Mesenchymal stem cell (in vitro differentiated cells and primary cell): ENCODE measurements at regions not wholly inside any gene's neighbourhood (a gene's known extent, or its start where the extent isn't known, plus 50 kb on each side); places are given as distances from the start of the nearest gene placed in this dataset.

Source experiments
- DNase-seq: peaks from one replicate; pipeline ENCODE4 v3.0.0-alpha.2; 2013
- H2AFZ ChIP-seq: one replicate; pipeline ENCODE4 v1.6.1; 2013; ENCODE audit warnings: low read depth, mild to moderate bottlenecking, control low read depth, inconsistent platforms, low read length, moderate library complexity
- H2AK5ac ChIP-seq: 2 replicates; pipeline ENCODE4 v1.6.1; 2013; ENCODE audit warnings: low read length, moderate library complexity, mild to moderate bottlenecking, inconsistent platforms; ENCODE audit not compliant: severe bottlenecking
- H2BK120ac ChIP-seq: one replicate; pipeline ENCODE4 v1.6.1; 2013; ENCODE audit warnings: low read depth, mild to moderate bottlenecking, inconsistent platforms, low read length, moderate library complexity
- H2BK12ac ChIP-seq, 2 experiments: one replicate each; pipeline ENCODE4 v1.6.1; 2013; ENCODE audit warnings: inconsistent platforms in 2 of 2, low read length in 2 of 2, mild to moderate bottlenecking in 2 of 2, moderate library complexity in 2 of 2, control low read depth in 1 of 2
- H2BK15ac ChIP-seq: one replicate; pipeline ENCODE4 v1.6.1; 2013; ENCODE audit warnings: mild to moderate bottlenecking, low read depth, inconsistent platforms; ENCODE audit not compliant: poor library complexity, severe bottlenecking
- H2BK5ac ChIP-seq: 2 replicates; pipeline ENCODE4 v1.6.1; 2013; ENCODE audit warnings: low read depth, mild to moderate bottlenecking, low read length, control low read depth, inconsistent platforms; ENCODE audit not compliant: poor library complexity, severe bottlenecking
- H3K14ac ChIP-seq, 2 experiments: one replicate each; pipeline ENCODE4 v1.6.1; 2013; ENCODE audit warnings: inconsistent platforms in 2 of 2, low read length in 2 of 2, control low read depth in 1 of 2, mild to moderate bottlenecking in 1 of 2, moderate library complexity in 1 of 2
- H3K18ac ChIP-seq, 2 experiments: one replicate each; pipeline ENCODE4 v1.6.1; 2013; ENCODE audit warnings: inconsistent platforms in 2 of 2, low read length in 2 of 2, control low read depth in 1 of 2, low read depth in 1 of 2, mild to moderate bottlenecking in 1 of 2
- H3K23ac ChIP-seq, 2 experiments: one replicate each; pipeline ENCODE4 v1.6.1; 2013; ENCODE audit warnings: inconsistent platforms in 2 of 2, low read length in 2 of 2, mild to moderate bottlenecking in 2 of 2, moderate library complexity in 2 of 2, control low read depth in 1 of 2
- H3K27ac ChIP-seq: 2 replicates; pipeline ENCODE4 v1.5.1; 2013; ENCODE audit warnings: mild to moderate bottlenecking, moderate library complexity, low read length, control low read depth, inconsistent platforms; ENCODE audit not compliant: poor library complexity, severe bottlenecking
- H3K27me3 ChIP-seq, 2 experiments: 2 replicates each; pipeline versions ENCODE4 v1.6.1 to v1.7.0; 2013; ENCODE audit warnings: low read length in 2 of 2, mild to moderate bottlenecking in 2 of 2, moderate library complexity in 2 of 2, control low read depth in 1 of 2, inconsistent platforms in 1 of 2; ENCODE audit not compliant: control insufficient read depth in 1 of 2, insufficient read depth in 1 of 2
- H3K36me3 ChIP-seq, 2 experiments: 2 replicates each; pipeline versions ENCODE4 v1.6.1 to v1.7.0; 2013; ENCODE audit warnings: low read length in 2 of 2, control low read depth in 1 of 2, inconsistent platforms in 1 of 2, low read depth in 1 of 2, mild to moderate bottlenecking in 1 of 2; ENCODE audit not compliant: insufficient read depth in 2 of 2, control insufficient read depth in 1 of 2
- H3K4ac ChIP-seq, 2 experiments: one replicate each; pipeline ENCODE4 v1.6.1; 2013; ENCODE audit warnings: inconsistent platforms in 2 of 2, low read length in 2 of 2, mild to moderate bottlenecking in 2 of 2, moderate library complexity in 2 of 2, control low read depth in 1 of 2, low read depth in 1 of 2
- H3K4me1 ChIP-seq: 2 replicates; pipeline ENCODE4 v1.6.1; 2013; ENCODE audit warnings: low read depth, low read length, control low read depth; ENCODE audit not compliant: control insufficient read depth, insufficient read depth
- H3K4me2 ChIP-seq: 2 replicates; pipeline ENCODE4 v1.6.1; 2013; ENCODE audit warnings: low read length, mild to moderate bottlenecking, inconsistent platforms; ENCODE audit not compliant: poor library complexity, severe bottlenecking
- H3K4me3 ChIP-seq, 2 experiments: 2 replicates each; pipeline versions ENCODE4 v1.5.1 to v1.7.0; 2013; ENCODE audit warnings: low read length in 2 of 2, mild to moderate bottlenecking in 2 of 2, control low read depth in 1 of 2, low read depth in 1 of 2; ENCODE audit not compliant: insufficient read depth in 1 of 2
- H3K79me1 ChIP-seq: replicated peaks from 2 replicates; pipeline ENCODE4 v1.6.1; 2013; ENCODE audit warnings: mild to moderate bottlenecking, control low read depth, low read length, inconsistent platforms; ENCODE audit not compliant: poor library complexity, severe bottlenecking
- H3K9ac ChIP-seq: 2 replicates; pipeline ENCODE4 v1.7.0; 2013; ENCODE audit warnings: mild to moderate bottlenecking, low read length, moderate library complexity
- H3K9me3 ChIP-seq: 2 replicates; pipeline ENCODE4 v1.7.0; 2013; ENCODE audit warnings: mild to moderate bottlenecking, low read length; ENCODE audit not compliant: control insufficient read depth
- H4K8ac ChIP-seq: one replicate; pipeline ENCODE4 v1.6.1; 2013; ENCODE audit warnings: inconsistent platforms, mild to moderate bottlenecking, low read length, moderate library complexity
- H4K91ac ChIP-seq: one replicate; pipeline ENCODE4 v1.6.1; 2013; ENCODE audit warnings: mild to moderate bottlenecking, low read length, inconsistent platforms
- WGBS: methylation state at CpG from one replicate; pipeline ENCODE4 v1.1.7; 2013; ENCODE audit warnings: mixed read lengths; 5-methylcytosine and 5-hydroxymethylcytosine counted together

- peaks cover 17% of the 10 kb centered on the region for H3K9me3 ChIP-seq
- no peak overlapping the region for H2AK5ac ChIP-seq
- H3K36me3 ChIP-seq, result no peaks in the 10 kb centered on the region
- H2BK5ac ChIP-seq, result no peak overlapping the region
- no peak overlapping the region for H4K8ac ChIP-seq
- no peaks in the 10 kb centered on the region for H3K4me1 ChIP-seq
- no peak overlapping the region for H2BK15ac ChIP-seq
- no peak overlapping the region for H3K4me3 ChIP-seq
- no peak overlapping the region for H3K4ac ChIP-seq
- no peak overlapping the region for H2BK12ac ChIP-seq
- H4K91ac ChIP-seq, result no peak overlapping the region
- H2AFZ ChIP-seq, result no peak overlapping the region
- H3K79me1 ChIP-seq, result no peaks in the 10 kb centered on the region
- H3K23ac ChIP-seq, result no peak overlapping the region
- 85% methylated on average over 1 of the region's 1 CpG for WGBS
- H3K4me2 ChIP-seq, result no peak overlapping the region
- H3K14ac ChIP-seq, result no peak overlapping the region
- H2BK120ac ChIP-seq, result no peak overlapping the region
- no peak overlapping the region for H3K18ac ChIP-seq
- DNase-seq, result no peak
- H3K27ac ChIP-seq, result no peak overlapping the region
- H3K9ac ChIP-seq, result no peak overlapping the region
- no peaks in the 10 kb centered on the region for H3K27me3 ChIP-seq
Observed at GRCh38 chr12:40581889-40582288, 110.3 kb upstream of the CNTN1 start.

- Histone ChIP-seq H2BK120ac (no peak overlapping the region), H2BK12ac (no peak overlapping the region), H3K9ac (no peak overlapping the region), H2BK5ac (no peak overlapping the region), H3K9me3 (peaks cover 17% of the 10 kb centered on the region), H4K8ac (no peak overlapping the region), H3K4ac (no peak overlapping the region), H2BK15ac (no peak overlapping the region), H3K4me3 (no peak overlapping the region), H3K23ac (no peak overlapping the region), H4K91ac (no peak overlapping the region), H3K18ac (no peak overlapping the region), H2AK5ac (no peak overlapping the region), H3K36me3 (no peaks in the 10 kb centered on the region), H3K27ac (no peak overlapping the region), H3K4me2 (no peak overlapping the region), H3K14ac (no peak overlapping the region), H3K79me1 (no peaks in the 10 kb centered on the region), H3K27me3 (no peaks in the 10 kb centered on the region), H3K4me1 (no peaks in the 10 kb centered on the region), H2AFZ (no peak overlapping the region)
- no peak for DNase-seq
Observed at GRCh38 chr12:40583743-40584142, 108.5 kb upstream of the CNTN1 start.

- H3K36me3 ChIP-seq, result no peaks in the 10 kb centered on the region
- H2BK5ac ChIP-seq, result no peak overlapping the region
Observed at GRCh38 chr12:40584763-40585162, 107.5 kb upstream of the CNTN1 start.

GRCh38 chr12:40586823-40587222, 105.4 kb upstream of the CNTN1 start:
- no peak overlapping the region for H3K27ac ChIP-seq
- H3K14ac ChIP-seq, result no peak overlapping the region
- no peaks in the 10 kb centered on the region for H3K36me3 ChIP-seq
- no peak overlapping the region for H2AFZ ChIP-seq
- H3K4ac ChIP-seq, result no peak overlapping the region
- H3K4me1 ChIP-seq, result no peaks in the 10 kb centered on the region
- H4K8ac ChIP-seq, result no peak overlapping the region
- no peak overlapping the region for H3K4me3 ChIP-seq
- no peak overlapping the region for H3K4me2 ChIP-seq
- H3K9me3 ChIP-seq, result peaks cover 2% of the 10 kb centered on the region
- no peak overlapping the region for H3K9ac ChIP-seq
- H2BK120ac ChIP-seq, result no peak overlapping the region
- H2BK5ac ChIP-seq, result no peak overlapping the region
- no peaks in the 10 kb centered on the region for H3K27me3 ChIP-seq
- no peak overlapping the region for H2AK5ac ChIP-seq
- DNase-seq, result no peak
- H3K18ac ChIP-seq, result no peak overlapping the region
- H3K79me1 ChIP-seq, result no peaks in the 10 kb centered on the region
- no peak overlapping the region for H2BK15ac ChIP-seq
- H2BK12ac ChIP-seq, result no peak overlapping the region
- no peak overlapping the region for H3K23ac ChIP-seq
- no peak overlapping the region for H4K91ac ChIP-seq

More at GRCh38 chr12:40584763-40585162, 107.5 kb upstream of the CNTN1 start:
- Histone ChIP-seq H3K27ac (no peak overlapping the region), H3K79me1 (no peaks in the 10 kb centered on the region), H3K4me2 (no peak overlapping the region), H2AFZ (no peak overlapping the region), H3K4ac (no peak overlapping the region), H3K9me3 (peaks cover 17% of the 10 kb centered on the region), H3K23ac (no peak overlapping the region), H4K91ac (no peak overlapping the region), H3K27me3 (no peaks in the 10 kb centered on the region), H3K4me1 (no peaks in the 10 kb centered on the region), H3K18ac (no peak overlapping the region), H2AK5ac (no peak overlapping the region), H3K9ac (no peak overlapping the region), H4K8ac (no peak overlapping the region), H2BK120ac (no peak overlapping the region), H2BK15ac (no peak overlapping the region), H3K4me3 (no peak overlapping the region), H2BK12ac (no peak overlapping the region), H3K14ac (no peak overlapping the region)
- no peak for DNase-seq
- 80% methylated on average over 1 of the region's 2 CpGs for WGBS
